Amniotic epithelial cell (primary cell): ENCODE measurements at regions not wholly inside any gene's neighbourhood (a gene's known extent, or its start where the extent isn't known, plus 50 kb on each side); places are given as distances from the start of the nearest gene placed in this dataset.

Source experiments
- DNase-seq: peaks from one replicate; pipeline ENCODE4 v3.0.0-alpha.2; 2010; ENCODE audit warnings: low read depth

- no peak for DNase-seq
Observed at GRCh38 chr5:158482125-158482524, 617.6 kb downstream of the EBF1 start.

GRCh38 chr5:158478139-158478538, 619.2 kb upstream of the CLINT1 start:
- no peak for DNase-seq

- DNase-seq: no peak
Observed at GRCh38 chr5:158477214-158477613, 618.3 kb upstream of the CLINT1 start.

GRCh38 chr5:158473016-158473635, 614.2 kb upstream of the CLINT1 start:
- no peak for DNase-seq

- no peak for DNase-seq
Observed at GRCh38 chr5:158471535-158471924, 612.6 kb upstream of the CLINT1 start.

GRCh38 chr5:158470764-158471534, 612.0 kb upstream of the CLINT1 start:
- no peak for DNase-seq

- DNase-seq: no peak
Observed at GRCh38 chr5:158468444-158468843, 609.5 kb upstream of the CLINT1 start.

GRCh38 chr5:158466191-158466590, 607.2 kb upstream of the CLINT1 start:
- no peak for DNase-seq

- no peak for DNase-seq
Observed at GRCh38 chr5:158465086-158465972, 606.4 kb upstream of the CLINT1 start.

GRCh38 chr5:158464383-158464782, 605.4 kb upstream of the CLINT1 start:
- no peak for DNase-seq

- peak; percentile 58 for DNase-seq
Observed at GRCh38 chr5:158463938-158464337, 605.0 kb upstream of the CLINT1 start.

- DNase-seq: peak; percentile 3
Observed at GRCh38 chr5:158463188-158463587, 604.2 kb upstream of the CLINT1 start.

GRCh38 chr5:158462349-158463114, 603.6 kb upstream of the CLINT1 start:
- no peak for DNase-seq

GRCh38 chr5:158461240-158461854, 602.4 kb upstream of the CLINT1 start:
- no peak for DNase-seq

GRCh38 chr5:158458086-158458485, 599.1 kb upstream of the CLINT1 start:
- no peak for DNase-seq

- peak; percentile 88 for DNase-seq
Observed at GRCh38 chr5:158456756-158457155, 597.8 kb upstream of the CLINT1 start.

GRCh38 chr5:158456241-158456640, 597.3 kb upstream of the CLINT1 start:
- DNase-seq: no peak

- no peak for DNase-seq
Observed at GRCh38 chr5:158451993-158452672, 593.2 kb upstream of the CLINT1 start.

- peak; percentile 37 for DNase-seq
Observed at GRCh38 chr5:158451203-158451992, 592.5 kb upstream of the CLINT1 start.

- peak; percentile 55 for DNase-seq
Observed at GRCh38 chr5:158450751-158451171, 591.8 kb upstream of the CLINT1 start.
